Keratinocyte (primary cell): ENCODE measurements at regions not wholly inside any gene's neighbourhood (a gene's known extent, or its start where the extent isn't known, plus 50 kb on each side); places are given as distances from the start of the nearest gene placed in this dataset.

Experiments used
- DNase-seq: peaks from one replicate; pipeline ENCODE4 v3.0.0-alpha.2; 2011; ENCODE audit warnings: low read depth, missing footprints, low spot score
- FAIRE-seq: peaks from 2 replicates; lab custom pipeline; 2011; peaks lifted over from hg19 to GRCh38; lab: Jason Lieb, UNC
- H2AFZ ChIP-seq: 2 replicates; pipeline ENCODE4 v1.6.0; 2012; ENCODE audit warnings: low read length, control low read depth, inconsistent platforms; ENCODE audit not compliant: control insufficient read depth
- H3K27ac ChIP-seq: 2 replicates; pipeline ENCODE4 v1.5.1; 2011; ENCODE audit warnings: low read length; ENCODE audit not compliant: control insufficient read depth, insufficient read depth
- H3K27me3 ChIP-seq: 3 replicates; pipeline ENCODE4 v1.6.0; 2011; ENCODE audit warnings: low read length; ENCODE audit not compliant: control insufficient read depth, insufficient read depth; ENCODE audit errors: extremely low read depth
- H3K36me3 ChIP-seq, 2 experiments: 2 replicates in 1 of 2; 3 replicates in 1 of 2; pipeline ENCODE4 v1.5.1; 2011; ENCODE audit warnings: low read length in 2 of 2, mild to moderate bottlenecking in 1 of 2; ENCODE audit not compliant: control insufficient read depth in 2 of 2, insufficient read depth in 2 of 2; ENCODE audit errors: extremely low read depth in 1 of 2
- H3K4me1 ChIP-seq: 3 replicates; pipeline ENCODE4 v1.5.1; 2011; ENCODE audit warnings: low read length; ENCODE audit not compliant: control insufficient read depth, insufficient read depth; ENCODE audit errors: extremely low read depth
- H3K4me2 ChIP-seq: 3 replicates; pipeline ENCODE4 v1.6.0; 2011; ENCODE audit warnings: low read depth, low read length; ENCODE audit not compliant: control insufficient read depth, insufficient read depth; ENCODE audit errors: extremely low read depth
- H3K4me3 ChIP-seq, 3 experiments: fragments of 200-600 bp in 1 of 3; sonication (generic) in 1 of 3; 2 replicates in 2 of 3; 3 replicates in 1 of 3; pipeline ENCODE4 v1.5.1; 2011 to 2016; ENCODE audit warnings: low read length in 3 of 3, mild to moderate bottlenecking in 3 of 3, control low read depth in 2 of 3, inconsistent platforms in 1 of 3, low read depth in 1 of 3, mixed read lengths in 1 of 3, mixed run types in 1 of 3, moderate library complexity in 1 of 3; ENCODE audit not compliant: control insufficient read depth in 2 of 3, insufficient read depth in 2 of 3; ENCODE audit errors: extremely low read depth in 1 of 3
- H3K79me2 ChIP-seq: 2 replicates; pipeline ENCODE4 v1.6.0; 2012; ENCODE audit warnings: low read length; ENCODE audit not compliant: control insufficient read depth, insufficient read depth
- H3K9ac ChIP-seq: 3 replicates; pipeline ENCODE4 v1.6.0; 2011; ENCODE audit warnings: low read length; ENCODE audit not compliant: control insufficient read depth, insufficient read depth; ENCODE audit errors: extremely low read depth
- H3K9me1 ChIP-seq: 3 replicates; pipeline ENCODE4 v1.6.0; 2011; ENCODE audit warnings: low read length; ENCODE audit not compliant: control insufficient read depth, insufficient read depth; ENCODE audit errors: extremely low read depth
- H3K9me3 ChIP-seq: 2 replicates; pipeline ENCODE4 v1.5.1; 2012; ENCODE audit warnings: low read depth, low read length; ENCODE audit not compliant: control insufficient read depth
- H4K20me1 ChIP-seq: 3 replicates; pipeline ENCODE4 v1.6.0; 2011; ENCODE audit warnings: low read length; ENCODE audit not compliant: control insufficient read depth, insufficient read depth; ENCODE audit errors: extremely low read depth
- CTCF ChIP-seq, 3 experiments: IDR thresholded peaks in 1 of 3; conservative IDR thresholded peaks in 1 of 3; optimal IDR thresholded peaks in 1 of 3; 2 replicates in 2 of 3; 3 replicates in 1 of 3; pipeline versions ENCODE3 to v1.5.1; 2011; ENCODE audit warnings: low read length in 3 of 3, mild to moderate bottlenecking in 3 of 3, moderate library complexity in 2 of 3, control low read depth in 1 of 3, inconsistent platforms in 1 of 3; ENCODE audit not compliant: insufficient read depth in 2 of 3; ENCODE audit errors: extremely low read depth in 1 of 3
- EZH2 ChIP-seq: IDR thresholded peaks from one replicate; pipeline ENCODE4 v1.6.1; 2012; ENCODE audit warnings: inconsistent platforms, mild to moderate bottlenecking, low read length, moderate library complexity
- dilution Hi-C: fragments of 300-500 bp; cut with MboI; formaldehyde crosslinking; loops from one replicate; pipeline ENCODE4 v1.7.0; 2020; ENCODE audit warnings: low sequenced_read_pairs; ENCODE audit not compliant: extremely low pct_ligation_motif_present

- no peaks in the 10 kb centered on the region for H4K20me1 ChIP-seq
- FAIRE-seq (no peak), DNase-seq (no peak)
- H3K9me1 ChIP-seq = no peaks in the 10 kb centered on the region
- H3K27me3 ChIP-seq = no peaks in the 10 kb centered on the region
- no peaks in the 10 kb centered on the region for H3K4me1 ChIP-seq
- no peak overlapping the region for H3K4me2 ChIP-seq
- H3K36me3 ChIP-seq = no peaks in the 10 kb centered on the region
- no peak overlapping the region for H3K9ac ChIP-seq
- H2AFZ ChIP-seq = no peak overlapping the region
- H3K4me3 ChIP-seq = no peak overlapping the region
- no peak overlapping the region for H3K27ac ChIP-seq
- no peaks in the 10 kb centered on the region for H3K9me3 ChIP-seq
- dilution Hi-C loops = no loop called here
- no peak for TF ChIP-seq CTCF (optimal IDR thresholded peaks at IDR 0.05 in 1 of 3, IDR thresholded peaks at IDR 0.05 in 1 of 3, conservative IDR thresholded peaks at IDR 0.05 in 1 of 3; ENCODE audit: extremely low read depth in 1 of 3, insufficient read depth in 2 of 3, low read length in 3 of 3)
- H3K79me2 ChIP-seq = no peaks in the 10 kb centered on the region
These were observed 972.2 kb downstream of the OTOL1 start for GRCh38 chr3:162468791-162469190.

GRCh38 chr3:162487138-162487537 lies 990.5 kb downstream of the OTOL1 start:
- Histone ChIP-seq H3K9me3 (no peaks in the 10 kb centered on the region), H3K27me3 (no peaks in the 10 kb centered on the region), H3K36me3 (no peaks in the 10 kb centered on the region), H3K4me1 (no peaks in the 10 kb centered on the region), H3K4me2 (no peak overlapping the region), H3K9me1 (no peaks in the 10 kb centered on the region), H3K4me3 (no peak overlapping the region), H3K27ac (no peak overlapping the region), H3K79me2 (no peaks in the 10 kb centered on the region), H2AFZ (no peak overlapping the region), H3K9ac (no peak overlapping the region), H4K20me1 (no peaks in the 10 kb centered on the region)
- TF ChIP-seq EZH2 = no peak
- no peak for TF ChIP-seq CTCF (optimal IDR thresholded peaks at IDR 0.05 in 1 of 3, IDR thresholded peaks at IDR 0.05 in 1 of 3, conservative IDR thresholded peaks at IDR 0.05 in 1 of 3; ENCODE audit: extremely low read depth in 1 of 3, insufficient read depth in 2 of 3, low read length in 3 of 3)
- DNase-seq = no peak
- dilution Hi-C loops = no loop called here
- FAIRE-seq = no peak
